ENCODE measurements at regions not wholly inside any gene's neighbourhood (a gene's known extent, or its start where the extent isn't known, plus 50 kb on each side); places are given as distances from the start of the nearest gene placed in this dataset.

DNA sequence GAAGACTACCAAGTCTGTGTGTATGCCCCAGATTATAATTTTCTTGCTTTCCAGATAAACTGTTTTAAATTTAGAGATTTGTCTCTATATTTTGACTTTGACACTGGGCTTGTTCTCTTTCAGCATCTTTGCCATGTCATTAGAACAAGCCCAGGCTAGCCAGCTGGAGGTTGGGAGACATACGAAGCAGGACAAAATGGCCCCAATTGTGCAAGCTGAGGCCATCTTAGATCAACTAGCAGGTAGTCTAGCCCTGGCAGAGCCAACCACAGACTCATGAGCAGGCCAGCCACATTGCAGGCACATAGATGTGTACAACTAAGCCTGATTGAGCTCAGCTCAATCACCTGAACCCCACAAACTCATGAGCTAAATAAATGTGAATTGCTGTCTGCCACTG lies 321.4 kb downstream of the ATP23 start:
- no peaks in the 10 kb centered on the region for H3K27me3 ChIP-seq
- H3K9me3 ChIP-seq, result no peaks in the 10 kb centered on the region
- no peaks in the 10 kb centered on the region for H3K36me3 ChIP-seq
- intact Hi-C loops (cut with DNase I; ENCODE audit: low total_unique reads), result no loop called here
- no peak for DNase-seq
- no peaks in the 10 kb centered on the region for H3K4me1 ChIP-seq
- no peak overlapping the region for H3K4me3 ChIP-seq
- no peak overlapping the region for H3K27ac ChIP-seq
- TF ChIP-seq, protein P1, sequence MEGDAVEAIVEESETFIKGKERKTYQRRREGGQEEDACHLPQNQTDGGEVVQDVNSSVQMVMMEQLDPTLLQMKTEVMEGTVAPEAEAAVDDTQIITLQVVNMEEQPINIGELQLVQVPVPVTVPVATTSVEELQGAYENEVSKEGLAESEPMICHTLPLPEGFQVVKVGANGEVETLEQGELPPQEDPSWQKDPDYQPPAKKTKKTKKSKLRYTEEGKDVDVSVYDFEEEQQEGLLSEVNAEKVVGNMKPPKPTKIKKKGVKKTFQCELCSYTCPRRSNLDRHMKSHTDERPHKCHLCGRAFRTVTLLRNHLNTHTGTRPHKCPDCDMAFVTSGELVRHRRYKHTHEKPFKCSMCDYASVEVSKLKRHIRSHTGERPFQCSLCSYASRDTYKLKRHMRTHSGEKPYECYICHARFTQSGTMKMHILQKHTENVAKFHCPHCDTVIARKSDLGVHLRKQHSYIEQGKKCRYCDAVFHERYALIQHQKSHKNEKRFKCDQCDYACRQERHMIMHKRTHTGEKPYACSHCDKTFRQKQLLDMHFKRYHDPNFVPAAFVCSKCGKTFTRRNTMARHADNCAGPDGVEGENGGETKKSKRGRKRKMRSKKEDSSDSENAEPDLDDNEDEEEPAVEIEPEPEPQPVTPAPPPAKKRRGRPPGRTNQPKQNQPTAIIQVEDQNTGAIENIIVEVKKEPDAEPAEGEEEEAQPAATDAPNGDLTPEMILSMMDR (IDR thresholded peaks at IDR 0.05), result no peak

DNA sequence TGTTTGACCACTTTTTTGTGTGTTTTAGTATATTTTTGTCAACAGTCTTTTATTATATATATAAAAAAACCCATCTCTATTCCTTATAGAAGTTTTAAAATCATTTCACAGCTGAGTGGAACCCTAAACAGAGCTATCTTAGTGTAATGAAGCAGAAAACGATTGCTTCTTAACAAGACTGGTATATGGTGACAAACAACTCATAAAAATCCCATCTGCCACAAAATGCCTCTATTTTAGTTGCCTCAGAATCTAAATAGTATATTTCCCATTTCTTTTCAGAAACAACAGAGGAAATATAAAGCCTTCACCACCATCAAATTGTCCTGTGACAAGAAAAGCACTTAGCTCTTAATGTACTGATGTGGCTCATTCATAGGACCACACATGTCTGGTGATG lies 322.4 kb downstream of the ATP23 start:
- no peaks in the 10 kb centered on the region for H3K36me3 ChIP-seq
- no peaks in the 10 kb centered on the region for H3K4me1 ChIP-seq
- no peaks in the 10 kb centered on the region for H3K27me3 ChIP-seq
- H3K27ac ChIP-seq, result no peak overlapping the region
- H3K9me3 ChIP-seq, result no peaks in the 10 kb centered on the region
- TF ChIP-seq, protein P1 (IDR thresholded peaks at IDR 0.05), result no peak
- intact Hi-C loops (cut with DNase I; ENCODE audit: low total_unique reads), result no loop called here
- H3K4me3 ChIP-seq, result no peak overlapping the region
- DNase-seq, result no peak

GRCh38 chr12:58268069-58268468 lies 326.7 kb downstream of the ATP23 start:
- Histone ChIP-seq H3K9me3 (no peaks in the 10 kb centered on the region), H3K27me3 (no peaks in the 10 kb centered on the region), H3K4me1 (no peaks in the 10 kb centered on the region), H3K27ac (no peak overlapping the region), H3K36me3 (no peaks in the 10 kb centered on the region), H3K4me3 (no peak overlapping the region)
- no peak for DNase-seq
- TF ChIP-seq, protein P1 (IDR thresholded peaks at IDR 0.05), result no peak
- intact Hi-C loops (cut with DNase I; ENCODE audit: low total_unique reads), result no loop called here

DNA sequence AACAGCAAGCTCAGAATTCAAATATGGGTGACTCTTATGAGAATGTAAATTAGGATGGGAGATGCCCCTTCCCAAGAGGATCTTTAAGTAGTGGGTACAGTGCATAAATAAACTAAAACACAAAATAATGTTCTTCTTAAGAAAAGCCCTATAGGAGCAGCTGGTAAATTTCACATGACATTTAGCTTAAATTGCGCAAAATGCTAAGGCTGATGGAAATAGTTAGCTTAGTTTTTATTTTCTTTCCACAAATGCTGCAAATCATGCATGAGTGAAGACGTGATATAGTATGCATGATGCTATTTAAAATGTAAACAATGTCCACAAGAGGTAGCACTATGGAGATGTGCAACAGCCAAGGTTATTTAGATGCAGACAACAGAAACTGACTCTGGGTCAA lies 328.1 kb downstream of the ATP23 start:
- H3K4me1 ChIP-seq, result no peaks in the 10 kb centered on the region
- no peak for DNase-seq
- H3K27me3 ChIP-seq, result no peaks in the 10 kb centered on the region
- intact Hi-C loops (cut with DNase I; ENCODE audit: low total_unique reads), result no loop called here
- no peak overlapping the region for H3K4me3 ChIP-seq
- no peaks in the 10 kb centered on the region for H3K36me3 ChIP-seq
- H3K9me3 ChIP-seq, result no peaks in the 10 kb centered on the region
- no peak overlapping the region for H3K27ac ChIP-seq
- TF ChIP-seq, protein P1 (IDR thresholded peaks at IDR 0.05), result no peak

GRCh38 chr12:58270966-58271705 lies 329.8 kb downstream of the ATP23 start:
- Histone ChIP-seq H3K4me1 (no peaks in the 10 kb centered on the region), H3K27me3 (no peaks in the 10 kb centered on the region), H3K36me3 (no peaks in the 10 kb centered on the region), H3K27ac (no peak overlapping the region), H3K9me3 (no peaks in the 10 kb centered on the region), H3K4me3 (no peak overlapping the region)
- intact Hi-C loops (cut with DNase I; ENCODE audit: low total_unique reads), result no loop called here
- DNase-seq, result no peak
- TF ChIP-seq, protein P1 (IDR thresholded peaks at IDR 0.05), result no peak
